ENCODE measurements at regions not wholly inside any gene's neighbourhood (a gene's known extent, or its start where the extent isn't known, plus 50 kb on each side); places are given as distances from the start of the nearest gene placed in this dataset.

DNA sequence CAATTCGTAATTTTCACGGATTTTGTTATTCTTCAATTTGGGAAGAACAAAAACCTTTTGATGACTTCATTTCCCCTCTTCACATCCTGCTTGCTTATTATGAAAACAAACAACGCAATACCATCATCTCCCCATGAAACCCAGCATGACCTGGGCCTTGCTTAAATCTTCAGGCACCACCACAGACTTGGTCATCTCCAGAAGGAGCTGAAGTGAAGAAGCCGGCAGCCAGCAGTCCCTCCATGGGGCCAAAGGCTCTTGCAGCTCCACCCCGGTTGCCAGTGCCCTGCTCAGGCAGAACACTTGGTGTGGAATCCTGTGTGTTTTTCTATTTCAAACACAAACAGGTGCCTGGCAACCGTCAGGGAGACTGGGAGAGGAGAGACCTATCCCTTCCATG lies 982.9 kb upstream of the TMEM132C start:
- TF ChIP-seq, protein P1, sequence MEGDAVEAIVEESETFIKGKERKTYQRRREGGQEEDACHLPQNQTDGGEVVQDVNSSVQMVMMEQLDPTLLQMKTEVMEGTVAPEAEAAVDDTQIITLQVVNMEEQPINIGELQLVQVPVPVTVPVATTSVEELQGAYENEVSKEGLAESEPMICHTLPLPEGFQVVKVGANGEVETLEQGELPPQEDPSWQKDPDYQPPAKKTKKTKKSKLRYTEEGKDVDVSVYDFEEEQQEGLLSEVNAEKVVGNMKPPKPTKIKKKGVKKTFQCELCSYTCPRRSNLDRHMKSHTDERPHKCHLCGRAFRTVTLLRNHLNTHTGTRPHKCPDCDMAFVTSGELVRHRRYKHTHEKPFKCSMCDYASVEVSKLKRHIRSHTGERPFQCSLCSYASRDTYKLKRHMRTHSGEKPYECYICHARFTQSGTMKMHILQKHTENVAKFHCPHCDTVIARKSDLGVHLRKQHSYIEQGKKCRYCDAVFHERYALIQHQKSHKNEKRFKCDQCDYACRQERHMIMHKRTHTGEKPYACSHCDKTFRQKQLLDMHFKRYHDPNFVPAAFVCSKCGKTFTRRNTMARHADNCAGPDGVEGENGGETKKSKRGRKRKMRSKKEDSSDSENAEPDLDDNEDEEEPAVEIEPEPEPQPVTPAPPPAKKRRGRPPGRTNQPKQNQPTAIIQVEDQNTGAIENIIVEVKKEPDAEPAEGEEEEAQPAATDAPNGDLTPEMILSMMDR (conservative IDR thresholded peaks at IDR 0.05; ENCODE audit: low read length) = no peak
- no peak for TF ChIP-seq EZH2phosphoT487 (IDR thresholded peaks at IDR 0.05; ENCODE audit: borderline replicate concordance, low read depth, low read length)
